Suprapubic skin (tissue), 4 donors: ENCODE measurements at regions not wholly inside any gene's neighbourhood (a gene's known extent, or its start where the extent isn't known, plus 50 kb on each side); places are given as distances from the start of the nearest gene placed in this dataset.

Experiments used
- DNase-seq, 2 donors: peaks; one replicate each; pipeline ENCODE4 v3.0.0-alpha.2; 2019; ENCODE audit warnings: low spot score in 2 of 2
- H3K27ac ChIP-seq: fragments of 200-600 bp; sonication (generic); one replicate; pipeline ENCODE4 v1.5.1; 2019
- H3K27me3 ChIP-seq: fragments of 200-600 bp; sonication (generic); one replicate; pipeline ENCODE4 v1.5.1; 2019
- H3K36me3 ChIP-seq: fragments of 200-600 bp; sonication (generic); one replicate; pipeline ENCODE4 v1.5.1; 2019
- H3K4me1 ChIP-seq: fragments of 200-600 bp; sonication (generic); one replicate; pipeline ENCODE4 v1.5.1; 2019
- H3K4me3 ChIP-seq: fragments of 200-600 bp; sonication (generic); one replicate; pipeline ENCODE4 v1.5.1; 2019; ENCODE audit warnings: mild to moderate bottlenecking
- H3K9me3 ChIP-seq: fragments of 200-600 bp; sonication (generic); one replicate; pipeline ENCODE4 v1.5.1; 2019
- EP300 ChIP-seq: sonication (generic); formaldehyde crosslinking; IDR thresholded peaks from one replicate; pipeline ENCODE4 v1.6.1; 2017; ENCODE audit warnings: antibody characterized with exemption
- POLR2A ChIP-seq, 2 donors: fragments of 450-650 bp; IDR thresholded peaks; one replicate each; pipeline ENCODE4 v1.6.1; 2017; ENCODE audit warnings: antibody characterized with exemption in 2 of 2, mild to moderate bottlenecking in 2 of 2, moderate library complexity in 2 of 2
- POLR2AphosphoS5 ChIP-seq, 3 donors: sonication (generic); formaldehyde crosslinking; IDR thresholded peaks; one replicate each; pipeline ENCODE4 v1.6.1; 2017; ENCODE audit warnings: antibody characterized with exemption in 3 of 3
- WGBS: methylation state at CpG from one replicate; pipeline ENCODE4 v1.1.5; 2018; 5-methylcytosine and 5-hydroxymethylcytosine counted together
- TF ChIP-seq, protein P1 (sequence below), 2 donors: fragments of 200-600 bp in 1 of 2; fragments of 450-650 bp in 1 of 2; sonication (generic) in 1 of 2; IDR thresholded peaks; one replicate each; pipeline ENCODE4 v1.5.1; 2016 to 2019; ENCODE audit warnings: antibody characterized with exemption in 2 of 2, mild to moderate bottlenecking in 1 of 2, moderate library complexity in 1 of 2

- Histone ChIP-seq H3K9me3 (no peaks in the 10 kb centered on the region), H3K27me3 (no peaks in the 10 kb centered on the region), H3K4me1 (no peaks in the 10 kb centered on the region), H3K4me3 (no peak overlapping the region), H3K27ac (no peak overlapping the region), H3K36me3 (no peaks in the 10 kb centered on the region)
- TF ChIP-seq, protein P1, sequence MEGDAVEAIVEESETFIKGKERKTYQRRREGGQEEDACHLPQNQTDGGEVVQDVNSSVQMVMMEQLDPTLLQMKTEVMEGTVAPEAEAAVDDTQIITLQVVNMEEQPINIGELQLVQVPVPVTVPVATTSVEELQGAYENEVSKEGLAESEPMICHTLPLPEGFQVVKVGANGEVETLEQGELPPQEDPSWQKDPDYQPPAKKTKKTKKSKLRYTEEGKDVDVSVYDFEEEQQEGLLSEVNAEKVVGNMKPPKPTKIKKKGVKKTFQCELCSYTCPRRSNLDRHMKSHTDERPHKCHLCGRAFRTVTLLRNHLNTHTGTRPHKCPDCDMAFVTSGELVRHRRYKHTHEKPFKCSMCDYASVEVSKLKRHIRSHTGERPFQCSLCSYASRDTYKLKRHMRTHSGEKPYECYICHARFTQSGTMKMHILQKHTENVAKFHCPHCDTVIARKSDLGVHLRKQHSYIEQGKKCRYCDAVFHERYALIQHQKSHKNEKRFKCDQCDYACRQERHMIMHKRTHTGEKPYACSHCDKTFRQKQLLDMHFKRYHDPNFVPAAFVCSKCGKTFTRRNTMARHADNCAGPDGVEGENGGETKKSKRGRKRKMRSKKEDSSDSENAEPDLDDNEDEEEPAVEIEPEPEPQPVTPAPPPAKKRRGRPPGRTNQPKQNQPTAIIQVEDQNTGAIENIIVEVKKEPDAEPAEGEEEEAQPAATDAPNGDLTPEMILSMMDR (IDR thresholded peaks at IDR 0.05) = no peak
- no peak for TF ChIP-seq EP300
- TF ChIP-seq POLR2A (IDR thresholded peaks at IDR 0.05) = no peak
- no peak for TF ChIP-seq POLR2AphosphoS5 (IDR thresholded peaks at IDR 0.05)
- no peak for DNase-seq
- WGBS = 77% methylated on average over 3 of the region's 3 CpGs
These were observed 301.9 kb downstream of the GLUD2 start for GRCh38 chrX:121349263-121349662.

- Histone ChIP-seq H3K27me3 (no peaks in the 10 kb centered on the region), H3K4me1 (no peaks in the 10 kb centered on the region), H3K4me3 (no peak overlapping the region), H3K9me3 (no peaks in the 10 kb centered on the region), H3K36me3 (no peaks in the 10 kb centered on the region), H3K27ac (no peak overlapping the region)
- no peak for DNase-seq
- WGBS = 79% methylated on average over 22 of the region's 22 CpGs
- TF ChIP-seq, protein P1 (IDR thresholded peaks at IDR 0.05) = no peak
- TF ChIP-seq POLR2AphosphoS5 (IDR thresholded peaks at IDR 0.05) = no peak
- no peak for TF ChIP-seq POLR2A (IDR thresholded peaks at IDR 0.05)
- no peak for TF ChIP-seq EP300
These were observed 308.9 kb downstream of the GLUD2 start for GRCh38 chrX:121356139-121356849.

GRCh38 chrX:121356850-121357171 is 309.4 kb downstream of the GLUD2 start:
- TF ChIP-seq POLR2A (IDR thresholded peaks at IDR 0.05) (no peak), EP300 (no peak), POLR2AphosphoS5 (IDR thresholded peaks at IDR 0.05) (no peak)
- TF ChIP-seq, protein P1 (IDR thresholded peaks at IDR 0.05) = no peak
- no peaks in the 10 kb centered on the region for H3K27me3 ChIP-seq
- H3K36me3 ChIP-seq = no peaks in the 10 kb centered on the region
- no peak for DNase-seq
- no peak overlapping the region for H3K27ac ChIP-seq
- WGBS = 77% methylated on average over 6 of the region's 6 CpGs
- no peaks in the 10 kb centered on the region for H3K9me3 ChIP-seq
- H3K4me1 ChIP-seq = no peaks in the 10 kb centered on the region
- no peak overlapping the region for H3K4me3 ChIP-seq

GRCh38 chrX:121360280-121360679 is 312.9 kb downstream of the GLUD2 start:
- no peaks in the 10 kb centered on the region for H3K36me3 ChIP-seq
- H3K4me3 ChIP-seq = no peak overlapping the region
- no peaks in the 10 kb centered on the region for H3K27me3 ChIP-seq
- H3K27ac ChIP-seq = no peak overlapping the region
- H3K9me3 ChIP-seq = no peaks in the 10 kb centered on the region
- no peak for DNase-seq
- WGBS = 86% methylated on average over 1 of the region's 1 CpG
- TF ChIP-seq, protein P1 (IDR thresholded peaks at IDR 0.05) = no peak
- TF ChIP-seq POLR2A (IDR thresholded peaks at IDR 0.05) = no peak
- no peak for TF ChIP-seq POLR2AphosphoS5 (IDR thresholded peaks at IDR 0.05)
- TF ChIP-seq EP300 = no peak
- H3K4me1 ChIP-seq = no peaks in the 10 kb centered on the region

DNA sequence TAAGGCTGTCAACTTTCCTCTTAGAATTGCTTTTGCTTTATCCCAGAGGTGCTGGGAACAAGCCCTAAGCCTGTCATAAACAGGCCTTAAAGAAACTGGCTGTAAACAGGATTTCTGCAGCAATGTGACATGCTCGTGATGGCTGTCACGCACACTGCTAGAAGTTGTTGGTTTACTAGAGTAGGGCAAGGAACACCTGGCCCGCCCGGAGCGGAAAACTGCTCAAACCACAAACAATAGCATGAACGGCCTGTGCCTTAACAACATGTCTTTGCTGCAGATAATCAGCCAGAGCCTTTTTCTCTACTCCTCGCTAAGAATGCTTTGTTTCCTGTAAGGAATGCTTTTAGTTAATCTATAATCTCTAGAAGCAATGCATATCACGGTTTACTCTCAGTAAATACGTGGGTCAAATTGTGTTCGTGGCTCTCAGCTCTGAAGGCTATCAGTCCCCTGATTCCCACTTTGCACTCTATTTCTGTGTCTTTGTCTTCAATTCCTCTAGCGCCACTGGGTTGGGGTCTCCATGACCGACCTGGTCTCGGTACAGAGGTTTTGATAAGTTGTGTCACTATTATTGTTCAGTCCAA is 318.3 kb downstream of the GLUD2 start:
- TF ChIP-seq EP300 (no peak), POLR2A (IDR thresholded peaks at IDR 0.05) (no peak), POLR2AphosphoS5 (IDR thresholded peaks at IDR 0.05) (no peak)
- TF ChIP-seq, protein P1 (IDR thresholded peaks at IDR 0.05) = no peak
- Histone ChIP-seq H3K27me3 (no peaks in the 10 kb centered on the region), H3K9me3 (no peaks in the 10 kb centered on the region), H3K36me3 (no peaks in the 10 kb centered on the region), H3K27ac (no peak overlapping the region), H3K4me1 (no peaks in the 10 kb centered on the region), H3K4me3 (no peak overlapping the region)
- WGBS = 73% methylated on average over 13 of the region's 13 CpGs
- no peak for DNase-seq
